Endothelial cell of umbilical vein (primary cell): ENCODE measurements at regions not wholly inside any gene's neighbourhood (a gene's known extent, or its start where the extent isn't known, plus 50 kb on each side); places are given as distances from the start of the nearest gene placed in this dataset.

Experiments used
- BruUV-seq: library from RNA; stranded (reverse); fragments of 400-500 nt; replicated peaks from 2 replicates; lab custom pipeline; 2021; lab: Mats Ljungman, UMichigan
- CTCF ChIA-PET: fragments of 300-600, 350-600 bp; sonication (Branson Sonifier 250); formaldehyde crosslinking; loops from one replicate; lab custom pipeline; 2021; ENCODE audit warnings: antibody characterized with exemption, inconsistent platforms; lab: Charles Lee
- POLR2A ChIA-PET: fragments of 300-600, 350-600 bp; sonication (Branson Sonifier 250); formaldehyde crosslinking; loops from one replicate; lab custom pipeline; 2021; ENCODE audit warnings: antibody characterized with exemption, inconsistent platforms; lab: Charles Lee
- DNase-seq: peaks from one replicate; pipeline ENCODE4 v3.0.0-alpha.2; 2011; ENCODE audit warnings: low read depth, low spot score
- FAIRE-seq: peaks from 2 replicates; lab custom pipeline; 2011; peaks lifted over from hg19 to GRCh38; lab: Jason Lieb, UNC
- H2AFZ ChIP-seq: 2 replicates; pipeline ENCODE4 v1.6.0; 2012; ENCODE audit warnings: low read depth, low read length, control low read depth, inconsistent platforms
- H3K27ac ChIP-seq: 2 replicates; pipeline ENCODE4 v1.5.1; 2011; ENCODE audit warnings: low read depth, mild to moderate bottlenecking, control low read depth, low read length, moderate library complexity; ENCODE audit not compliant: insufficient read depth
- H3K27me3 ChIP-seq, 2 experiments: 2 replicates each; pipeline versions ENCODE4 v1.6.0 to v1.6.1; 2011; ENCODE audit warnings: low read length in 2 of 2, mixed read lengths in 1 of 2; ENCODE audit not compliant: control insufficient read depth in 2 of 2, insufficient read depth in 2 of 2
- H3K36me3 ChIP-seq, 2 experiments: 2 replicates in 1 of 2; 3 replicates in 1 of 2; pipeline ENCODE4 v1.5.1; 2011; ENCODE audit warnings: low read length in 2 of 2, mild to moderate bottlenecking in 1 of 2, moderate library complexity in 1 of 2; ENCODE audit not compliant: control insufficient read depth in 2 of 2, insufficient read depth in 2 of 2; ENCODE audit errors: extremely low read depth in 1 of 2
- H3K4me1 ChIP-seq: 3 replicates; pipeline ENCODE4 v1.5.1; 2011; ENCODE audit warnings: mild to moderate bottlenecking, low read length; ENCODE audit not compliant: control insufficient read depth, insufficient read depth; ENCODE audit errors: extremely low read depth
- H3K4me2 ChIP-seq: 2 replicates; pipeline ENCODE4 v1.6.1; 2011; ENCODE audit warnings: low read length, control low read depth, mixed read lengths; ENCODE audit not compliant: insufficient read depth
- H3K4me3 ChIP-seq, 3 experiments: fragments of 200-600 bp in 1 of 3; sonication (generic), shearing (Covaris generic) in 1 of 3; replicated peaks in 1 of 3; 2 replicates each; pipeline ENCODE4 v1.5.1; 2011 to 2016; ENCODE audit warnings: control low read depth in 3 of 3, low read length in 3 of 3, mild to moderate bottlenecking in 2 of 3, inconsistent platforms in 1 of 3, low read depth in 1 of 3, moderate library complexity in 1 of 3; ENCODE audit not compliant: insufficient read depth in 1 of 3
- H3K79me2 ChIP-seq: 2 replicates; pipeline ENCODE4 v1.6.0; 2012; ENCODE audit warnings: low read length, inconsistent platforms; ENCODE audit not compliant: control insufficient read depth, insufficient read depth
- H3K9ac ChIP-seq: replicated peaks from 2 replicates; pipeline ENCODE3; 2011; ENCODE audit warnings: low read length, control low read depth; ENCODE audit not compliant: insufficient read depth; ENCODE audit errors: extremely low read depth
- H3K9me1 ChIP-seq: replicated peaks from 3 replicates; pipeline ENCODE4 v1.6.0; 2011; ENCODE audit warnings: mild to moderate bottlenecking, low read length; ENCODE audit not compliant: control insufficient read depth, insufficient read depth; ENCODE audit errors: extremely low read depth
- H3K9me3 ChIP-seq: replicated peaks from 2 replicates; pipeline ENCODE4 v1.5.1; 2012; ENCODE audit warnings: low read length, inconsistent platforms; ENCODE audit not compliant: control insufficient read depth, insufficient read depth
- H4K20me1 ChIP-seq: replicated peaks from 2 replicates; pipeline ENCODE3; 2011; ENCODE audit warnings: mild to moderate bottlenecking, low read length; ENCODE audit not compliant: control insufficient read depth, insufficient read depth; ENCODE audit errors: extremely low read depth
- EZH2 ChIP-seq: IDR thresholded peaks from 2 replicates; pipeline ENCODE4 v1.6.1; 2012; ENCODE audit warnings: borderline replicate concordance, low read depth, mild to moderate bottlenecking, moderate library complexity, low read length, inconsistent platforms; ENCODE audit not compliant: severe bottlenecking
- FOS ChIP-seq: IDR thresholded peaks from 2 replicates; pipeline ENCODE4 v1.6.1; 2011; ENCODE audit warnings: mild to moderate bottlenecking, low read length, moderate library complexity, borderline replicate concordance; ENCODE audit not compliant: insufficient read depth
- GATA2 ChIP-seq: IDR thresholded peaks from 2 replicates; pipeline ENCODE4 v1.7.0; 2011; ENCODE audit warnings: low read depth, mild to moderate bottlenecking, moderate library complexity, mixed read lengths, low read length; ENCODE audit not compliant: insufficient read length, insufficient read depth
- JUN ChIP-seq: IDR thresholded peaks from 2 replicates; pipeline ENCODE4 v1.6.1; 2011; ENCODE audit warnings: borderline replicate concordance, low read depth; ENCODE audit not compliant: insufficient read length, insufficient read depth
- MYC ChIP-seq: IDR thresholded peaks from one replicate; pipeline ENCODE4 v1.6.1; 2011; ENCODE audit warnings: mild to moderate bottlenecking, low read depth, low read length
- POLR2A ChIP-seq: IDR thresholded peaks from 2 replicates; pipeline ENCODE4 v1.6.1; 2012; ENCODE audit warnings: low read depth, mild to moderate bottlenecking, control low read depth, low read length
- POLR2AphosphoS5 ChIP-seq: IDR thresholded peaks from 2 replicates; pipeline ENCODE4 v1.6.1; 2012; ENCODE audit warnings: low read depth, mild to moderate bottlenecking, control low read depth, low read length, moderate library complexity; ENCODE audit not compliant: insufficient read depth
- dilution Hi-C: fragments of 300-500 bp; cut with MboI; formaldehyde crosslinking; loops from one replicate; pipeline ENCODE4 v1.15.0; 2019; ENCODE audit warnings: low sequenced_read_pairs; ENCODE audit not compliant: extremely low pct_ligation_motif_present
- intact Hi-C: fragments of 100-400 bp; cut with micrococcal nuclease; formaldehyde crosslinking; loops from one replicate; pipeline ENCODE4 v1.10.0; 2022
- TF ChIP-seq, protein P1 (sequence below): IDR thresholded peaks from 2 replicates; pipeline ENCODE4 v1.6.1; 2011; ENCODE audit not compliant: insufficient read depth, insufficient read length
- TF ChIP-seq, protein P2 (sequence below), 2 donors: IDR thresholded peaks; 1 replicate in 1 of 2; 2 replicates in 1 of 2; pipeline ENCODE4 v1.5.1; 2011; ENCODE audit warnings: low read length in 2 of 2, mild to moderate bottlenecking in 2 of 2, moderate library complexity in 2 of 2, control low read depth in 1 of 2, inconsistent platforms in 1 of 2, low read depth in 1 of 2; ENCODE audit not compliant: insufficient read depth in 1 of 2; ENCODE audit errors: extremely low read depth in 1 of 2

DNA sequence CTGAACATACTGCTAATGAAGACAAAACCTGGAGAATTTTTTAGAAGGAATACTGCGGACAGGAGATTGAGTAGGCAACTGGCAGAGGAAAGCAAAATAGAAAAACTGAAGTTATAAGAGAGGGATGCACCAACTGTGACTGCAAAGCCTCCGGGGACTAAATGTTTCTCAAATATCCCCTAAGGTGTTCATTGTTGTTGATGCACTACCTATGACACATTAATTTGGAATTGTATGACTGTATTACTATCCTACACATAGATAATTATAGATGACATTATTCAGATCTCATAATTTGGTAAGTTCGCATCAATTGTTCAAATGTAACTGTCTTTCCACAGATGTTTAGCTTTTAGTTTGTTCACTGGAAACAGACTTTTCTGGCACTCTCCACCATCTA, 341.1 kb downstream of the MMUT start:
- dilution Hi-C loops (no loop called here), intact Hi-C loops (no loop called here)
- no peaks in the 10 kb centered on the region for H4K20me1 ChIP-seq
- no peak for FAIRE-seq
- no peaks in the 10 kb centered on the region for H3K9me1 ChIP-seq
- no peak overlapping the region for H3K9ac ChIP-seq
- no TSS peak for BruUV-seq
- H3K27ac ChIP-seq: no peak overlapping the region
- DNase-seq: no peak
- H3K36me3 ChIP-seq: no peaks in the 10 kb centered on the region
- H3K4me3 ChIP-seq: no peak overlapping the region
- TF ChIP-seq, protein P1, sequence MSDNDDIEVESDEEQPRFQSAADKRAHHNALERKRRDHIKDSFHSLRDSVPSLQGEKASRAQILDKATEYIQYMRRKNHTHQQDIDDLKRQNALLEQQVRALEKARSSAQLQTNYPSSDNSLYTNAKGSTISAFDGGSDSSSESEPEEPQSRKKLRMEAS: no peak
- TF ChIP-seq, protein P2, sequence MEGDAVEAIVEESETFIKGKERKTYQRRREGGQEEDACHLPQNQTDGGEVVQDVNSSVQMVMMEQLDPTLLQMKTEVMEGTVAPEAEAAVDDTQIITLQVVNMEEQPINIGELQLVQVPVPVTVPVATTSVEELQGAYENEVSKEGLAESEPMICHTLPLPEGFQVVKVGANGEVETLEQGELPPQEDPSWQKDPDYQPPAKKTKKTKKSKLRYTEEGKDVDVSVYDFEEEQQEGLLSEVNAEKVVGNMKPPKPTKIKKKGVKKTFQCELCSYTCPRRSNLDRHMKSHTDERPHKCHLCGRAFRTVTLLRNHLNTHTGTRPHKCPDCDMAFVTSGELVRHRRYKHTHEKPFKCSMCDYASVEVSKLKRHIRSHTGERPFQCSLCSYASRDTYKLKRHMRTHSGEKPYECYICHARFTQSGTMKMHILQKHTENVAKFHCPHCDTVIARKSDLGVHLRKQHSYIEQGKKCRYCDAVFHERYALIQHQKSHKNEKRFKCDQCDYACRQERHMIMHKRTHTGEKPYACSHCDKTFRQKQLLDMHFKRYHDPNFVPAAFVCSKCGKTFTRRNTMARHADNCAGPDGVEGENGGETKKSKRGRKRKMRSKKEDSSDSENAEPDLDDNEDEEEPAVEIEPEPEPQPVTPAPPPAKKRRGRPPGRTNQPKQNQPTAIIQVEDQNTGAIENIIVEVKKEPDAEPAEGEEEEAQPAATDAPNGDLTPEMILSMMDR (IDR thresholded peaks at IDR 0.05; ENCODE audit: extremely low read depth in 1 of 2, insufficient read depth in 1 of 2, low read depth in 1 of 2, low read length in 2 of 2): no peak
- no peak for TF ChIP-seq MYC
- TF ChIP-seq JUN: no peak
- TF ChIP-seq FOS: no peak
- TF ChIP-seq GATA2: no peak
- no peak for TF ChIP-seq POLR2AphosphoS5
- TF ChIP-seq POLR2A: no peak
- no peak for TF ChIP-seq EZH2
- ChIA-PET CTCF (no interaction called here), POLR2A (no interaction called here)
- H3K79me2 ChIP-seq: no peaks in the 10 kb centered on the region
- no peak overlapping the region for H3K4me2 ChIP-seq
- H3K4me1 ChIP-seq: no peaks in the 10 kb centered on the region
- no peaks in the 10 kb centered on the region for H3K27me3 ChIP-seq
- no peak overlapping the region for H2AFZ ChIP-seq
- no peaks in the 10 kb centered on the region for H3K9me3 ChIP-seq
